RWPE1 (cell line): ENCODE measurements at regions not wholly inside any gene's neighbourhood (a gene's known extent, or its start where the extent isn't known, plus 50 kb on each side); places are given as distances from the start of the nearest gene placed in this dataset.

ENCODE experiments used
- CTCF ChIA-PET: fragments of 350-600 bp; sonication (Branson Sonifier 250); formaldehyde crosslinking; extraction: SDS; loops from one replicate; lab custom pipeline; 2021; lab: Yijun Ruan, JAX
- POLR2A ChIA-PET: fragments of 400-600 bp; formaldehyde crosslinking; extraction: SDS; loops from one replicate; lab custom pipeline; 2020; ENCODE audit warnings: antibody characterized with exemption; ENCODE audit not compliant: low non-redundant PET; lab: Yijun Ruan, JAX
- DNase-seq: peaks from one replicate; pipeline ENCODE4 v3.0.0; 2012; ENCODE audit warnings: low spot score
- H3K27ac ChIP-seq: fragments of 450-650 bp; 2 replicates; pipeline ENCODE4 v1.5.1; 2017
- TF ChIP-seq, protein P1 (sequence below): fragments of 450-650 bp; conservative IDR thresholded peaks from 2 replicates; pipeline ENCODE4 v1.5.1; 2017; ENCODE audit warnings: low read depth, mild to moderate bottlenecking

DNA sequence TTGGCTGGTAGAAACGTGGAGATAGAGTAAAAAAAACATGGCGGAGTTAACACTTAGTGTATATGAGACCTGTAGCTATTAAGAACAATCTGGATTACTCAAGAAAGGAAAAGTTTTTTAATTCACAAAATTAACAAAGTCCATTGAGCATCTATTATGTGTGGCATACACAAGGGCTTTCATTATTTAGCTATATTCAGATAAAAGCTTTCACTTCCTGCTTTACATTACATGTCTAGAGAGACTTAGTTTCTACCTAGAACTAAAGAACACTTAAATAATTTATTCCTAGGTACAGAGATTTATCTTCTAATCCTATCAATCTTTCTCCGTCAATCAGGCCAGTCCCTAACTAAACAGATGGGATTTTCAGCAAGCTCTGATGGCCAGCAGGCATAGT lies 196.0 kb upstream of the SLC39A10 start:
- ChIA-PET CTCF (no interaction called here), POLR2A (no interaction called here)
- DNase-seq = no peak
- TF ChIP-seq, protein P1, sequence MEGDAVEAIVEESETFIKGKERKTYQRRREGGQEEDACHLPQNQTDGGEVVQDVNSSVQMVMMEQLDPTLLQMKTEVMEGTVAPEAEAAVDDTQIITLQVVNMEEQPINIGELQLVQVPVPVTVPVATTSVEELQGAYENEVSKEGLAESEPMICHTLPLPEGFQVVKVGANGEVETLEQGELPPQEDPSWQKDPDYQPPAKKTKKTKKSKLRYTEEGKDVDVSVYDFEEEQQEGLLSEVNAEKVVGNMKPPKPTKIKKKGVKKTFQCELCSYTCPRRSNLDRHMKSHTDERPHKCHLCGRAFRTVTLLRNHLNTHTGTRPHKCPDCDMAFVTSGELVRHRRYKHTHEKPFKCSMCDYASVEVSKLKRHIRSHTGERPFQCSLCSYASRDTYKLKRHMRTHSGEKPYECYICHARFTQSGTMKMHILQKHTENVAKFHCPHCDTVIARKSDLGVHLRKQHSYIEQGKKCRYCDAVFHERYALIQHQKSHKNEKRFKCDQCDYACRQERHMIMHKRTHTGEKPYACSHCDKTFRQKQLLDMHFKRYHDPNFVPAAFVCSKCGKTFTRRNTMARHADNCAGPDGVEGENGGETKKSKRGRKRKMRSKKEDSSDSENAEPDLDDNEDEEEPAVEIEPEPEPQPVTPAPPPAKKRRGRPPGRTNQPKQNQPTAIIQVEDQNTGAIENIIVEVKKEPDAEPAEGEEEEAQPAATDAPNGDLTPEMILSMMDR = no peak
- no peak overlapping the region for H3K27ac ChIP-seq

DNA sequence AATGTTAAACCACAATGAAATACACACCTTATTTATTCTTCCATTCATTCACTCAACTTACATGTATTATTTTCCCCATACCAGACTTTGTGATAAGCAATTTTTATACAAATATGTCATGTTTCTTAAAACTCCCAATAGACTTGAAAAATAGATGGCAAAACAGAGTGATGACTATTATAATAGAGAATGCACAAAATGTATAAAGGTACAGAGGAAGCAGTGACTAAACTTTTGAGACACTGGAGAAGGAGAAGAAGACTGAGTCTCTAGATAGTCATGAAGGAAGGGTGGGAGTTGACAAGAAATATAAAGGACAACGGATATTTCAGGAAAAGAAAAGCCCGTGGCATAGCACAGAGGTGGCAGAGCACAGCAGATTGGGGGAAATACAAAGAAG lies 198.1 kb upstream of the SLC39A10 start:
- DNase-seq = no peak
- H3K27ac ChIP-seq = no peak overlapping the region
- CTCF ChIA-PET = no interaction called here
- POLR2A ChIA-PET = no interaction called here
- TF ChIP-seq, protein P1 = no peak

GRCh38 chr2:195457873-195458272 lies 199.2 kb upstream of the SLC39A10 start:
- no peak overlapping the region for H3K27ac ChIP-seq
- TF ChIP-seq, protein P1 = no peak
- DNase-seq = no peak
- CTCF ChIA-PET = no interaction called here
- POLR2A ChIA-PET = no interaction called here

DNA sequence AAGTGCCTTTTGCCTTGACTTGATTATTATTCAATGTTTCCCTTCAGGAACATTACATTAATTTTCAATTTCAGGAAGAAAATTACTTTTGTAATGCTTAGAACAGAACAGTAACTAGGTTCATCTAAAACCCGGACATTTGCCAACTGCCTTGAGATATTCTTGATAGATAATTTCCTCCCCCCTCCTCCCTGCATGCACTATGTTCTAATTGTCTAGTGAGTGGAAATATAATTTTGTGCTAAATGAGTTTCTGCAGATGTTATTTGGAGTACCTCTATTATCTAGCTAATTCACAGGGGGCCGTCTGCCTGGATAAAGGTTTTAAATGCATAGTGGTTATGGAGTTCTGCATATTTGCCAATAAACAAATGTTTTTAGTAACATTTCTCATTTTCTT lies 200.3 kb upstream of the SLC39A10 start:
- no peak for DNase-seq
- TF ChIP-seq, protein P1 = no peak
- ChIA-PET POLR2A (no interaction called here), CTCF (interaction anchor here (0.6 kb wide), 1 partner anchor 195 kb away, joined by 3 read pairs; no protein-coding TSS in a partner anchor)
- H3K27ac ChIP-seq = no peak overlapping the region

DNA sequence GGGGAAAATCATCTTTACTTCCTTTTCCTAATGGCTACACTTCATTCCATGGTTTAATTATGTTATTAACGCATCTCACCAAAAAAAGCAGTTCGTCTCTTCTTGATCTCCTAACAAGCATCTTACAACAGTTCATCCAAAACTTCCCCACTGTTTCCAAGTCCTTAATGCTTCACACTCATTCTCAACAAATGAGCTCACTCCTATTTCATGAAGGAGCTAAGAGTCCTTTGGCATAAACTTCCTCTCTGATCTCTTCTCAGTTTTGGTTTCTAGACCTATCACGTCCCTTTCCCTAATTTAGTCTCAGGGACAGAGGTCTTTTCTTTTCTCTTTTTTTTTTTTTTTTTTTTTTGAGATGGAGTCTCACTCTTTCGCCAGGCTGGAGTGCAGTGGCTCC lies 205.9 kb upstream of the SLC39A10 start:
- no peak for DNase-seq
- ChIA-PET CTCF (no interaction called here), POLR2A (no interaction called here)
- H3K27ac ChIP-seq = no peak overlapping the region
- TF ChIP-seq, protein P1 = no peak

DNA sequence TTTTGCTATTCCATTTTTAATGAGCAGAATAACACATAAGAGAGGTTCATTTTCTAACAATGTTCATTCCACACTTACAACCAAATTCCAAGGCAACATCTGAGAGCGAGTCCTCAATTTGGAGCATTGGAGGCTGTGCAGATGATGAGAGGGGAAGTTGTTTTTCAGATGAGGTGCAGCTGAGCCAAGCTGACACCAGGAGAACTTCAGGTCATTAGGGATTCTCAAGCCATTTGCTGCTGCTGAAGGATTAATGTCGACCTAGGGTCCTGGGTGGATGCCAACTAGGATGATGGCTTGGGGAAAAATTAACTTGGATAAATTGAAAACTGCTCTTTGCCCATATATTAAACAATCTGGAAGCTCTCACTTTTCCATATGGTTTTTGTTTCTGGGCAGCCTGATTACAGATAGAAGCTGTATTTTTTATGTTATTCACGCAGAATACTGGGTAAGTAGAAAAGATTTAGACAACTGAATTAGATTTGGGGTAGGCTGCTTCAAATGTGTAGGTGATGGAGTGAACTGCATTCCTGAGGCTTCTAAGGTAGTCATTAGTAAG lies 206.4 kb upstream of the SLC39A10 start:
- CTCF ChIA-PET = no interaction called here
- TF ChIP-seq, protein P1 = no peak

More for the DNA sequence above, 206.4 kb upstream of the SLC39A10 start:
- DNase-seq = no peak
- POLR2A ChIA-PET = no interaction called here
- no peak overlapping the region for H3K27ac ChIP-seq
